Smooth muscle cell (in vitro differentiated cells): ENCODE measurements at regions not wholly inside any gene's neighbourhood (a gene's known extent, or its start where the extent isn't known, plus 50 kb on each side); places are given as distances from the start of the nearest gene placed in this dataset.

ENCODE experiments used
- DNase-seq: peaks from one replicate; lab custom pipeline; 2025; ENCODE audit not compliant: unreplicated experiment; lab: John Stamatoyannopoulos, UW
- H2AFZ ChIP-seq: fragments of 200-600 bp; sonication (generic); 2 replicates; pipeline ENCODE4 v1.6.0; 2016; ENCODE audit warnings: antibody characterized with exemption, low read depth, mild to moderate bottlenecking
- H3F3A ChIP-seq: fragments of 200-600 bp; sonication (generic); 2 replicates; pipeline ENCODE4 v1.6.0; 2017; ENCODE audit warnings: antibody characterized with exemption, low read depth
- H3K27ac ChIP-seq: fragments of 200-600 bp; sonication (generic); 2 replicates; pipeline ENCODE4 v1.5.1; 2016; ENCODE audit warnings: low read depth, mild to moderate bottlenecking
- H3K27me3 ChIP-seq: fragments of 200-600 bp; sonication (generic); 2 replicates; pipeline ENCODE4 v1.6.1; 2016; ENCODE audit warnings: low read depth, mild to moderate bottlenecking
- H3K36me3 ChIP-seq: fragments of 200-600 bp; sonication (generic); 2 replicates; pipeline ENCODE4 v1.5.1; 2016; ENCODE audit warnings: low read depth
- H3K4me1 ChIP-seq: fragments of 200-600 bp; sonication (generic); 2 replicates; pipeline ENCODE4 v1.5.1; 2016; ENCODE audit warnings: low read depth
- H3K4me2 ChIP-seq: fragments of 200-600 bp; sonication (generic); 2 replicates; pipeline ENCODE4 v1.6.0; 2016; ENCODE audit warnings: mild to moderate bottlenecking
- H3K4me3 ChIP-seq: fragments of 200-600 bp; sonication (generic); 2 replicates; pipeline ENCODE4 v1.5.1; 2016; ENCODE audit warnings: mild to moderate bottlenecking
- H3K79me2 ChIP-seq: fragments of 200-600 bp; sonication (generic); 2 replicates; pipeline ENCODE4 v1.6.0; 2016; ENCODE audit warnings: low read depth, mild to moderate bottlenecking
- H3K9ac ChIP-seq: fragments of 200-600 bp; sonication (generic); 2 replicates; pipeline ENCODE4 v1.6.0; 2016; ENCODE audit warnings: low read depth
- H3K9me3 ChIP-seq: fragments of 200-600 bp; sonication (generic); replicated peaks from 2 replicates; pipeline ENCODE4 v1.5.1; 2016; ENCODE audit warnings: low read depth
- H4K20me1 ChIP-seq: fragments of 200-600 bp; sonication (generic); 2 replicates; pipeline ENCODE4 v1.6.0; 2016; ENCODE audit warnings: low read depth
- CTCF ChIP-seq: fragments of 200-600 bp; sonication (generic); IDR thresholded peaks from 2 replicates; pipeline ENCODE4 v1.5.1; 2017; ENCODE audit warnings: borderline replicate concordance, mild to moderate bottlenecking, antibody characterized with exemption; ENCODE audit not compliant: insufficient read depth, poor library complexity, severe bottlenecking
- WGBS: methylation state at CpG from one replicate; pipeline ENCODE4 v1.1.7; 2016; ENCODE audit warnings: low lambda C conversion rate; 5-methylcytosine and 5-hydroxymethylcytosine counted together

GRCh38 chr2:45127891-45128290 lies 118.6 kb upstream of the SIX2 start:
- no peak overlapping the region for H3K9ac ChIP-seq
- no peak overlapping the region for H3K4me2 ChIP-seq
- no peak for DNase-seq

GRCh38 chr2:45127321-45127720 lies 118.1 kb upstream of the SIX2 start:
- H3K9me3 ChIP-seq: no peaks in the 10 kb centered on the region

More at GRCh38 chr2:45127891-45128290, 118.6 kb upstream of the SIX2 start:
- no peaks in the 10 kb centered on the region for H3K27me3 ChIP-seq
- H3K79me2 ChIP-seq: no peaks in the 10 kb centered on the region
- WGBS: 92% methylated on average over 4 of the region's 4 CpGs
- H3K4me3 ChIP-seq: no peak overlapping the region
- H3K4me1 ChIP-seq: no peaks in the 10 kb centered on the region
- TF ChIP-seq CTCF: no peak
- no peaks in the 10 kb centered on the region for H3K9me3 ChIP-seq
- H3F3A ChIP-seq: no peaks in the 10 kb centered on the region
- H2AFZ ChIP-seq: no peak overlapping the region
- no peak overlapping the region for H3K27ac ChIP-seq
- H4K20me1 ChIP-seq: no peaks in the 10 kb centered on the region
- H3K36me3 ChIP-seq: no peaks in the 10 kb centered on the region

GRCh38 chr2:45125232-45125631 lies 116.0 kb upstream of the SIX2 start:
- Histone ChIP-seq H3K27me3 (no peaks in the 10 kb centered on the region), H3K27ac (no peak overlapping the region), H3K9me3 (no peaks in the 10 kb centered on the region), H3K36me3 (no peaks in the 10 kb centered on the region), H2AFZ (no peak overlapping the region), H3K4me1 (no peaks in the 10 kb centered on the region), H3K79me2 (no peaks in the 10 kb centered on the region), H3K4me2 (no peak overlapping the region), H3K9ac (no peak overlapping the region), H3F3A (no peaks in the 10 kb centered on the region), H4K20me1 (no peaks in the 10 kb centered on the region), H3K4me3 (no peak overlapping the region)
- no peak for TF ChIP-seq CTCF
- WGBS: 94% methylated on average over 4 of the region's 4 CpGs
- no peak for DNase-seq

More at GRCh38 chr2:45127321-45127720, 118.1 kb upstream of the SIX2 start:
- no peak for DNase-seq
- H3K27ac ChIP-seq: no peak overlapping the region
- H3K36me3 ChIP-seq: no peaks in the 10 kb centered on the region
- no peak for TF ChIP-seq CTCF
- no peaks in the 10 kb centered on the region for H3F3A ChIP-seq
- no peaks in the 10 kb centered on the region for H3K79me2 ChIP-seq
- no peak overlapping the region for H2AFZ ChIP-seq
- WGBS: 95% methylated on average over 6 of the region's 6 CpGs
- no peaks in the 10 kb centered on the region for H3K4me1 ChIP-seq
- no peak overlapping the region for H3K4me2 ChIP-seq
- H3K9ac ChIP-seq: no peak overlapping the region
- H3K4me3 ChIP-seq: no peak overlapping the region
- no peaks in the 10 kb centered on the region for H3K27me3 ChIP-seq
- no peaks in the 10 kb centered on the region for H4K20me1 ChIP-seq

GRCh38 chr2:45124456-45124855 lies 115.2 kb upstream of the SIX2 start:
- 98% methylated on average over 5 of the region's 5 CpGs for whole genome bisulfite sequencing
- no peaks in the 10 kb centered on the region for H3K9me3 ChIP-seq

More at GRCh38 chr2:45124456-45124855, 115.2 kb upstream of the SIX2 start:
- Histone ChIP-seq H3K4me1 (no peaks in the 10 kb centered on the region), H3K27me3 (no peaks in the 10 kb centered on the region), H2AFZ (no peak overlapping the region), H3K36me3 (no peaks in the 10 kb centered on the region), H3F3A (no peaks in the 10 kb centered on the region), H3K4me2 (no peak overlapping the region), H3K79me2 (no peaks in the 10 kb centered on the region), H3K4me3 (no peak overlapping the region), H3K9ac (no peak overlapping the region), H3K27ac (no peak overlapping the region), H4K20me1 (no peaks in the 10 kb centered on the region)
- no peak for DNase-seq
- no peak for TF ChIP-seq CTCF
